ENCODE measurements at regions not wholly inside any gene's neighbourhood (a gene's known extent, or its start where the extent isn't known, plus 50 kb on each side); places are given as distances from the start of the nearest gene placed in this dataset.

GRCh38 chr5:117165068-117165467 lies 590.4 kb upstream of the SEMA6A start:
- Mint-ChIP-seq H3K4me1 (ENCODE audit: low read depth) (no peaks in the 10 kb centered on the region), H3K27ac (ENCODE audit: unreplicated experiment) (no peak overlapping the region), H3K4me3 (ENCODE audit: unreplicated experiment) (no peak overlapping the region), H3K36me3 (ENCODE audit: low read depth) (no peaks in the 10 kb centered on the region), H3K27me3 (ENCODE audit: low read depth) (no peaks in the 10 kb centered on the region), H3K9me3 (ENCODE audit: low read depth) (peaks cover 2% of the 10 kb centered on the region)
- no peak for DNase-seq (ENCODE audit: low spot score)
- TF ChIP-seq, protein P1, sequence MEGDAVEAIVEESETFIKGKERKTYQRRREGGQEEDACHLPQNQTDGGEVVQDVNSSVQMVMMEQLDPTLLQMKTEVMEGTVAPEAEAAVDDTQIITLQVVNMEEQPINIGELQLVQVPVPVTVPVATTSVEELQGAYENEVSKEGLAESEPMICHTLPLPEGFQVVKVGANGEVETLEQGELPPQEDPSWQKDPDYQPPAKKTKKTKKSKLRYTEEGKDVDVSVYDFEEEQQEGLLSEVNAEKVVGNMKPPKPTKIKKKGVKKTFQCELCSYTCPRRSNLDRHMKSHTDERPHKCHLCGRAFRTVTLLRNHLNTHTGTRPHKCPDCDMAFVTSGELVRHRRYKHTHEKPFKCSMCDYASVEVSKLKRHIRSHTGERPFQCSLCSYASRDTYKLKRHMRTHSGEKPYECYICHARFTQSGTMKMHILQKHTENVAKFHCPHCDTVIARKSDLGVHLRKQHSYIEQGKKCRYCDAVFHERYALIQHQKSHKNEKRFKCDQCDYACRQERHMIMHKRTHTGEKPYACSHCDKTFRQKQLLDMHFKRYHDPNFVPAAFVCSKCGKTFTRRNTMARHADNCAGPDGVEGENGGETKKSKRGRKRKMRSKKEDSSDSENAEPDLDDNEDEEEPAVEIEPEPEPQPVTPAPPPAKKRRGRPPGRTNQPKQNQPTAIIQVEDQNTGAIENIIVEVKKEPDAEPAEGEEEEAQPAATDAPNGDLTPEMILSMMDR (IDR thresholded peaks at IDR 0.05), result no peak

DNA sequence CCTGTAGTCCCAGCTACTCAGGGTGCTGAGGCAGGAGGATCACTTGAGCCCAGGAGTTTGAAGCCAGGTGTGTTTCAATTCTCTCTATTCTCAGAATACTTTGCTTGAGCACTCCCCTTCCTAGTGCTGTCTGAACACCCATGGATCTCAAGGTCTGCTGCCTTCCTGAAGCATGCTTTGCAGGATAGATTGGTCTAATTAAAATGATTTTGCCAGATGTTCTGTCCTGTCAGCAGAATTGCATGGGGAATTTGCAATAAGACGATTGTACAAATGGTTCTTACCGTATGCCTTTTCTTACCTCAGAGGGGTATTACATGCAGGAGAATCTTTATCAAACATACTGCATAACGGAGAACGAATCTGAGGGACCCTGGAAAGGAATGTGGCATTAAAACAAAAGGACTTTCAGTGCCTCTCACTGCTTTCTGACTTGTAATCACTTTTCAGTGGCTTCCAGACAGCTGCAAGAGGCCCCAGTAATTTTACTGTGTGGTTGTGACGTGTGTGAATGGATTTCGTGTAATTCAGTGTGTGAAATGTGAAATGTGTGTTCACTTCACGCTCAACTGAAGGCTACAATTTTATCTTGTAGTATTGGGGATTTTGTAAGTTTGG lies 587.2 kb upstream of the SEMA6A start:
- no peaks in the 10 kb centered on the region for H3K27me3 Mint-ChIP-seq (ENCODE audit: low read depth)
- no peaks in the 10 kb centered on the region for H3K36me3 Mint-ChIP-seq (ENCODE audit: low read depth)
- TF ChIP-seq, protein P1 (IDR thresholded peaks at IDR 0.05), result no peak
- H3K4me1 Mint-ChIP-seq (ENCODE audit: low read depth), result no peaks in the 10 kb centered on the region
- H3K4me3 Mint-ChIP-seq (ENCODE audit: unreplicated experiment), result no peak overlapping the region
- no peak for DNase-seq (ENCODE audit: low spot score)
- no peaks in the 10 kb centered on the region for H3K9me3 Mint-ChIP-seq (ENCODE audit: low read depth)
- H3K27ac Mint-ChIP-seq (ENCODE audit: unreplicated experiment), result no peak overlapping the region

DNA sequence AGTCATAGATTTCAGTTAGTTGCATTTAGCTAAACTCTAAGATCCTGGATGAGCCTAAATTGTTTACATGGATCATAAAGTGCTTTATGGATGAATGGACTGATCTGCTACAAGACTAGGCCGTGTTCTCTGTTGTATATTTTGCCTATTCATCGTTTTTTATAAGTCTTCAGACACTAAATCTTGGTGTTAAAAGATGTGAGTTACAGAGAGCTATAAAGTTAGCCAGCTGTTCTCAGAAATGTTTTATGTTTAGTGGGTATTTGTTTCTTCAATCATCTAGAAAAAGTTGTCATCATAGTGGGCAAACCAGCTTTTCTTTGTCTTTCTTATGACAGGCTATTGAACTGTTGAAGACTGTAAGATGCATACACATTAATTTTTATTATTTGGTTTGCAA lies 585.8 kb upstream of the SEMA6A start:
- Mint-ChIP-seq H3K4me3 (ENCODE audit: unreplicated experiment) (no peak overlapping the region), H3K27ac (ENCODE audit: unreplicated experiment) (no peak overlapping the region), H3K27me3 (ENCODE audit: low read depth) (no peaks in the 10 kb centered on the region), H3K9me3 (ENCODE audit: low read depth) (no peaks in the 10 kb centered on the region), H3K4me1 (ENCODE audit: low read depth) (no peaks in the 10 kb centered on the region), H3K36me3 (ENCODE audit: low read depth) (no peaks in the 10 kb centered on the region)
- no peak for DNase-seq (ENCODE audit: low spot score)
- TF ChIP-seq, protein P1 (IDR thresholded peaks at IDR 0.05), result no peak

DNA sequence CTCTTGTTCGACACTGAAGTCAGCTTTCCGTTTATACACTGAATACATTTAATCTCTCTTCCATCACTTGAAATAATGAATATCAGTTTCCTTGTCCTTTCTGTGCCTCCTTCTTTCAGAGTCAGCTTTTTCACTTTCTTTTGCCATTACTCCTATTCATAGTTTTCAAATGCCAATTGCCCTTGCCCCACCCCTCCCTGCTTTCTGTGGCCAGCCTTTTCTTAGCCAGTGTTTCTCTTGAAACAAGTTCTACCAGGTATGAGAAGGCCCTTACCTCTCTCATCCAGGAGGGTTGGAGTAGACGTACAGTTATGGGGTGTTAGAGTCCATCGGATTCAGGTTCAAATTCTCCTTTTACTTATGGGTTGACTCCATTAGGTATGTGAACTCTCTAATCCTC lies 574.7 kb upstream of the SEMA6A start:
- no peaks in the 10 kb centered on the region for H3K27me3 Mint-ChIP-seq (ENCODE audit: low read depth)
- H3K9me3 Mint-ChIP-seq (ENCODE audit: low read depth), result no peaks in the 10 kb centered on the region
- no peak for DNase-seq (ENCODE audit: low spot score)
- no peak overlapping the region for H3K4me3 Mint-ChIP-seq (ENCODE audit: unreplicated experiment)
- H3K27ac Mint-ChIP-seq (ENCODE audit: unreplicated experiment), result no peak overlapping the region
- H3K36me3 Mint-ChIP-seq (ENCODE audit: low read depth), result no peaks in the 10 kb centered on the region
- H3K4me1 Mint-ChIP-seq (ENCODE audit: low read depth), result no peaks in the 10 kb centered on the region
- TF ChIP-seq, protein P1 (IDR thresholded peaks at IDR 0.05), result no peak

- Mint-ChIP-seq H3K27me3 (ENCODE audit: low read depth) (no peaks in the 10 kb centered on the region), H3K36me3 (ENCODE audit: low read depth) (no peaks in the 10 kb centered on the region), H3K4me1 (ENCODE audit: low read depth) (peaks cover 11% of the 10 kb centered on the region), H3K4me3 (ENCODE audit: unreplicated experiment) (no peak overlapping the region), H3K9me3 (ENCODE audit: low read depth) (no peaks in the 10 kb centered on the region), H3K27ac (ENCODE audit: unreplicated experiment) (no peak overlapping the region)
- TF ChIP-seq, protein P1 (IDR thresholded peaks at IDR 0.05), result no peak
- DNase-seq (ENCODE audit: low spot score), result no peak
Observed at GRCh38 chr5:117144086-117144485, 569.5 kb upstream of the SEMA6A start.
